ENCODE measurements at regions not wholly inside any gene's neighbourhood (a gene's known extent, or its start where the extent isn't known, plus 50 kb on each side); places are given as distances from the start of the nearest gene placed in this dataset.
"Not testable (repeated sequence)": the region's sequence is repeated elsewhere in the genome, so short reads cannot be mapped to it uniquely, and the experiment has no call there.

DNA sequence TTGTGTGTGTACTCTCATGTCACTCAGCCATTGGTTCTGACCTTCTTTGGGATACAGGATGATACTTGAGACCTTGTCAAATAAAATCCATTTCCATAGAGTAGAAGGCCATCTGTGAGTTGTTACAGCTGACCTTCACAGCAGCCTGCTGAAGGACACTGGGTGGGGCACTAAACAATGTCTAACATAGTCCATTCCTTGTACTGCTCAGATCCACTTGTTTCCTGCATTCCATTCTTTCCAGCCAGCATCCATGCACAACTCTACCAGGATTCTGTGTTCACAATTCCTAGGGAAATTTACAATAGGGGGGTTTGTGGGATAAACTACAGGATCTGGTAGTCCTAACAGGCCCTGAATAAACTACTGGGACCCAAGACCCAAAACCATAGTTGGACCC lies 286.4 kb downstream of the RASEF start:
- H3K4me2 ChIP-seq (ENCODE audit: low read length) = no peak overlapping the region
- H3K9me2 ChIP-seq (ENCODE audit: insufficient read depth) = no peaks in the 10 kb centered on the region
- H3K4me3 ChIP-seq (replicated peaks in 1 of 2; ENCODE audit: low read depth in 1 of 2, low read length in 2 of 2) = no peak overlapping the region
- POLR2A ChIA-PET = no interaction called here
- ATAC-seq (no peak), DNase-seq (ENCODE audit: low read depth, low spot score) (no peak)
- H2AFZ ChIP-seq (ENCODE audit: low read depth, low read length, poor library complexity, severe bottlenecking) = no peak overlapping the region
- H3K27ac ChIP-seq (ENCODE audit: low read depth, low read length) = no peak overlapping the region
- CTCF ChIA-PET = no interaction called here
- intact Hi-C loops (cut with micrococcal nuclease) = no loop called here
- H3K9me3 ChIP-seq (ENCODE audit: control insufficient read depth in 1 of 2, insufficient read depth in 1 of 2, low read depth in 1 of 2, low read length in 2 of 2) = peaks cover 0 to 12% of the 10 kb centered on the region in 2 experiments; a peak in 1 of 4 replicates
- H3K36me3 ChIP-seq (ENCODE audit: control insufficient read depth in 1 of 2, insufficient read depth in 2 of 2, low read length in 2 of 2) = no peaks in the 10 kb centered on the region
- no peaks in the 10 kb centered on the region for H4K20me1 ChIP-seq (ENCODE audit: insufficient read depth)
- TF ChIP-seq, protein P1, sequence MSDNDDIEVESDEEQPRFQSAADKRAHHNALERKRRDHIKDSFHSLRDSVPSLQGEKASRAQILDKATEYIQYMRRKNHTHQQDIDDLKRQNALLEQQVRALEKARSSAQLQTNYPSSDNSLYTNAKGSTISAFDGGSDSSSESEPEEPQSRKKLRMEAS (IDR thresholded peaks at IDR 0.05) = no peak
- TF ChIP-seq SIN3A (IDR thresholded peaks at IDR 0.05; ENCODE audit: low read depth) (no peak), ELF1 (IDR thresholded peaks at IDR 0.05; ENCODE audit: borderline replicate concordance, low read depth) (no peak), ZNF274 (IDR thresholded peaks at IDR 0.05; ENCODE audit: low read depth, low read length) (no peak), SP1 (IDR thresholded peaks at IDR 0.05; ENCODE audit: low read depth) (no peak), RAD21 (IDR thresholded peaks at IDR 0.05; ENCODE audit: low read depth) (no peak), CBX3 (IDR thresholded peaks at IDR 0.05; ENCODE audit: low read depth) (no peak), SRF (IDR thresholded peaks at IDR 0.05; ENCODE audit: low read depth) (no peak), FOSL1 (IDR thresholded peaks at IDR 0.05; ENCODE audit: low read depth) (no peak)
- TF ChIP-seq, protein P2, sequence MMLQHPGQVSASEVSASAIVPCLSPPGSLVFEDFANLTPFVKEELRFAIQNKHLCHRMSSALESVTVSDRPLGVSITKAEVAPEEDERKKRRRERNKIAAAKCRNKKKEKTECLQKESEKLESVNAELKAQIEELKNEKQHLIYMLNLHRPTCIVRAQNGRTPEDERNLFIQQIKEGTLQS (IDR thresholded peaks at IDR 0.05) = no peak
- H3K79me2 ChIP-seq (ENCODE audit: insufficient read depth, low read length) = no peaks in the 10 kb centered on the region
- H3K4me1 ChIP-seq (ENCODE audit: control insufficient read depth in 1 of 2, insufficient read depth in 2 of 2, low read length in 2 of 2) = no peaks in the 10 kb centered on the region
- RAD21 ChIA-PET (ENCODE audit: low non-redundant PET in 1 of 2, low total read pairs in 2 of 2, uncharacterized antibody in 2 of 2, unreplicated experiment in 2 of 2) = no interaction called here
- H3K27me3 ChIP-seq (ENCODE audit: insufficient read depth, low read length) = no peaks in the 10 kb centered on the region
- no TSS peak for BruUV-seq (replicated peaks)
- H3K9ac ChIP-seq (ENCODE audit: low read length) = no peak overlapping the region

DNA sequence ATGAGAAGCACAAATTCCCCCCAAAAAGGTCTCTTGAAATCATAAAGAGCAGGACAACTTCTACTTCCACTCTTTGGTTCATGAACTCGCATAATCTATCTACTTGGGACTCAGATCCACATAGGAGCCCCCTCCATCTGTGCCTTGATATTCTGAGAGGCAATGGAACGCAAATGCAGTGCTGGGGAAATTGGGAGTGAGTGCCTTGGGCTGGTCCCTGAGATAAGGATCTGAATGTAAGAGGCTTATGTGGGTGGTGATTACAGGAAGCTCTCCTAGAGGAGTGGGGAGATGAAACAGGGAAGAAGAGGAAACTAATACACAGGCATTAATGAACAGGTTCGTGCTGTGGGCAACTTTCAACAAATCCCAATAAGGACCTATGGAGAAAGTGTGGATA lies 285.6 kb downstream of the RASEF start:
- no peak overlapping the region for H3K27ac ChIP-seq (ENCODE audit: low read depth, low read length)
- H3K27me3 ChIP-seq (ENCODE audit: insufficient read depth, low read length) = no peaks in the 10 kb centered on the region
- no peaks in the 10 kb centered on the region for H3K9me2 ChIP-seq (ENCODE audit: insufficient read depth)
- H3K4me3 ChIP-seq (replicated peaks in 1 of 2; ENCODE audit: low read depth in 1 of 2, low read length in 2 of 2) = no peak overlapping the region
- RAD21 ChIA-PET (ENCODE audit: low non-redundant PET in 1 of 2, low total read pairs in 2 of 2, uncharacterized antibody in 2 of 2, unreplicated experiment in 2 of 2) = no interaction called here
- no peak overlapping the region for H3K4me2 ChIP-seq (ENCODE audit: low read length)
- ATAC-seq (no peak), DNase-seq (ENCODE audit: low read depth, low spot score) (no peak)
- no peaks in the 10 kb centered on the region for H4K20me1 ChIP-seq (ENCODE audit: insufficient read depth)
- no peaks in the 10 kb centered on the region for H3K4me1 ChIP-seq (ENCODE audit: control insufficient read depth in 1 of 2, insufficient read depth in 2 of 2, low read length in 2 of 2)
- intact Hi-C loops (cut with micrococcal nuclease) = no loop called here
- POLR2A ChIA-PET = no interaction called here
- H3K36me3 ChIP-seq (ENCODE audit: control insufficient read depth in 1 of 2, insufficient read depth in 2 of 2, low read length in 2 of 2) = no peaks in the 10 kb centered on the region
- TF ChIP-seq, protein P3, sequence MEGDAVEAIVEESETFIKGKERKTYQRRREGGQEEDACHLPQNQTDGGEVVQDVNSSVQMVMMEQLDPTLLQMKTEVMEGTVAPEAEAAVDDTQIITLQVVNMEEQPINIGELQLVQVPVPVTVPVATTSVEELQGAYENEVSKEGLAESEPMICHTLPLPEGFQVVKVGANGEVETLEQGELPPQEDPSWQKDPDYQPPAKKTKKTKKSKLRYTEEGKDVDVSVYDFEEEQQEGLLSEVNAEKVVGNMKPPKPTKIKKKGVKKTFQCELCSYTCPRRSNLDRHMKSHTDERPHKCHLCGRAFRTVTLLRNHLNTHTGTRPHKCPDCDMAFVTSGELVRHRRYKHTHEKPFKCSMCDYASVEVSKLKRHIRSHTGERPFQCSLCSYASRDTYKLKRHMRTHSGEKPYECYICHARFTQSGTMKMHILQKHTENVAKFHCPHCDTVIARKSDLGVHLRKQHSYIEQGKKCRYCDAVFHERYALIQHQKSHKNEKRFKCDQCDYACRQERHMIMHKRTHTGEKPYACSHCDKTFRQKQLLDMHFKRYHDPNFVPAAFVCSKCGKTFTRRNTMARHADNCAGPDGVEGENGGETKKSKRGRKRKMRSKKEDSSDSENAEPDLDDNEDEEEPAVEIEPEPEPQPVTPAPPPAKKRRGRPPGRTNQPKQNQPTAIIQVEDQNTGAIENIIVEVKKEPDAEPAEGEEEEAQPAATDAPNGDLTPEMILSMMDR (IDR thresholded peaks at IDR 0.05 in 2 of 3, conservative IDR thresholded peaks at IDR 0.05 in 1 of 3; ENCODE audit: borderline replicate concordance in 1 of 3, insufficient read depth in 1 of 3, low read depth in 2 of 3, low read length in 2 of 3) = no peak
- no peak for TF ChIP-seq YY1 (IDR thresholded peaks at IDR 0.05; ENCODE audit: extremely low read depth, insufficient replicate concordance, low read depth, low read length)
- H3K9ac ChIP-seq (ENCODE audit: low read length) = no peak overlapping the region
- peaks cover 0 to 12% of the 10 kb centered on the region in 2 experiments; a peak in 1 of 4 replicates for H3K9me3 ChIP-seq (ENCODE audit: control insufficient read depth in 1 of 2, insufficient read depth in 1 of 2, low read depth in 1 of 2, low read length in 2 of 2)
- no peak overlapping the region for H2AFZ ChIP-seq (ENCODE audit: low read depth, low read length, poor library complexity, severe bottlenecking)
- CTCF ChIA-PET = no interaction called here
- BruUV-seq (replicated peaks) = no TSS peak
- no peaks in the 10 kb centered on the region for H3K79me2 ChIP-seq (ENCODE audit: insufficient read depth, low read length)

DNA sequence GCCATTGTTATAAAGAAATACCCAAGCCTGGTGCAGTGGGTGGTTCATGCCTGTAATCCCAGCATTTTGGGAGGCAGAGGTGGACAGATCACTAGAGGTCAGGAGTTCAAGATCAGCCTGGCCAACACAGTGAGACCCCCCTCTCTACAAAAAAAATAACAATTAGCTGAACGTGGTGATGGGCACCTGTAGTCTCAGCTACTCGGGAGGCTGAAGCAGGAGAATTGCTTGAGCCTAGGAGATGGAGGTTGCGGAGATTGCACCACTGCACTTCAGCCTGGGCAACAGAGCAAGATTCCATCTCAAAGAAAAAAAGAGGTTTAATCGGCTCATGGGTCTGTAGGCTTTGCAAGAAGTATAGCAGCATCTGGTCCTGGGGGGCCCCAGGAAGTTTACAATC lies 284.0 kb downstream of the RASEF start:
- DNase-seq (ENCODE audit: low read depth, low spot score); H3K4me2 ChIP-seq (ENCODE audit: low read length); ATAC-seq; H3K27ac ChIP-seq (ENCODE audit: low read depth, low read length); H3K9me2 ChIP-seq (ENCODE audit: insufficient read depth); BruUV-seq (replicated peaks); H3K4me3 ChIP-seq (replicated peaks in 1 of 2; ENCODE audit: low read depth in 1 of 2, low read length in 2 of 2); H3K4me1 ChIP-seq (ENCODE audit: control insufficient read depth in 1 of 2, insufficient read depth in 2 of 2, low read length in 2 of 2); POLR2A ChIA-PET; intact Hi-C loops (cut with micrococcal nuclease); H2AFZ ChIP-seq (ENCODE audit: low read depth, low read length, poor library complexity, severe bottlenecking); H3K9ac ChIP-seq (ENCODE audit: low read length); H3K79me2 ChIP-seq (ENCODE audit: insufficient read depth, low read length); H3K36me3 ChIP-seq (ENCODE audit: control insufficient read depth in 1 of 2, insufficient read depth in 2 of 2, low read length in 2 of 2); H3K27me3 ChIP-seq (ENCODE audit: insufficient read depth, low read length); H4K20me1 ChIP-seq (ENCODE audit: insufficient read depth); CTCF ChIA-PET; RAD21 ChIA-PET (ENCODE audit: low non-redundant PET in 1 of 2, low total read pairs in 2 of 2, uncharacterized antibody in 2 of 2, unreplicated experiment in 2 of 2): not testable (repeated sequence)
- peaks cover 0 to 12% of the 10 kb centered on the region in 2 experiments; a peak in 1 of 4 replicates for H3K9me3 ChIP-seq (ENCODE audit: control insufficient read depth in 1 of 2, insufficient read depth in 1 of 2, low read depth in 1 of 2, low read length in 2 of 2)
